Neural cell (in vitro differentiated cells): ENCODE measurements at regions not wholly inside any gene's neighbourhood (a gene's known extent, or its start where the extent isn't known, plus 50 kb on each side); places are given as distances from the start of the nearest gene placed in this dataset.

Experiments used
- CTCF ChIP-seq: fragments of 450-650 bp; IDR thresholded peaks from 2 replicates; pipeline ENCODE4 v1.5.1; 2014; ENCODE audit warnings: antibody characterized with exemption, mild to moderate bottlenecking, moderate library complexity; ENCODE audit not compliant: poor library complexity, severe bottlenecking
- EP300 ChIP-seq: fragments of 450-650 bp; conservative IDR thresholded peaks from 2 replicates; pipeline ENCODE4 v1.6.1; 2014; ENCODE audit warnings: antibody characterized with exemption, mild to moderate bottlenecking, moderate library complexity; ENCODE audit not compliant: poor library complexity, severe bottlenecking
- EZH2 ChIP-seq: fragments of 200-600, 300-800 bp; shearing (Covaris generic), sonication (generic); IDR thresholded peaks from 2 replicates; pipeline ENCODE4 v1.6.1; 2014; ENCODE audit warnings: antibody characterized with exemption, low read length, borderline replicate concordance, mild to moderate bottlenecking; ENCODE audit not compliant: insufficient read depth, poor library complexity, severe bottlenecking
- MXI1 ChIP-seq: fragments of 450-650 bp; conservative IDR thresholded peaks from 2 replicates; pipeline ENCODE4 v1.6.1; 2014; ENCODE audit warnings: antibody characterized with exemption, mild to moderate bottlenecking; ENCODE audit not compliant: poor library complexity, severe bottlenecking
- POLR2AphosphoS5 ChIP-seq: IDR thresholded peaks from 2 replicates; pipeline ENCODE4 v1.6.1; 2012
- RAD21 ChIP-seq: fragments of 450-650 bp; conservative IDR thresholded peaks from 2 replicates; pipeline ENCODE4 v1.6.1; 2014; ENCODE audit warnings: antibody characterized with exemption, mild to moderate bottlenecking, moderate library complexity
- REST ChIP-seq: IDR thresholded peaks from 2 replicates; pipeline ENCODE4 v1.6.1; 2012; ENCODE audit warnings: borderline replicate concordance
- SMC3 ChIP-seq: fragments of 450-650 bp; conservative IDR thresholded peaks from 2 replicates; pipeline ENCODE4 v1.6.1; 2014; ENCODE audit warnings: antibody characterized with exemption, mild to moderate bottlenecking, moderate library complexity; ENCODE audit not compliant: poor library complexity
- TAF1 ChIP-seq: IDR thresholded peaks from 2 replicates; pipeline ENCODE4 v1.6.1; 2012; ENCODE audit warnings: low read depth

- TF ChIP-seq EP300 (no peak), CTCF (no peak), POLR2AphosphoS5 (no peak), RAD21 (no peak), REST (no peak), TAF1 (no peak), EZH2 (no peak), SMC3 (no peak), MXI1 (no peak)
Observed at GRCh38 chr4:116588783-116589182, 496.6 kb downstream of the TRAM1L1 start.
